Activated T-cell treated with anti-CD3 and anti-CD28 coated beads, Interleukin-2, amount 50 U/mL, for 72 hours (primary cell): ENCODE measurements at regions not wholly inside any gene's neighbourhood (a gene's known extent, or its start where the extent isn't known, plus 50 kb on each side); places are given as distances from the start of the nearest gene placed in this dataset.

Experiments used
- ATAC-seq, 2 donors: fragments of 150-1000 bp; cut with Tn5 transposase; replicated peaks in 1 of 2; 2 replicates each; pipeline ENCODE4 v1.10.0; 2021; ENCODE audit warnings: moderate library complexity in 2 of 2, mild to moderate bottlenecking in 1 of 2
- DNase-seq, 2 donors: peaks; one replicate each; pipeline ENCODE4 v3.0.0; 2021 to 2022; ENCODE audit warnings: mixed read lengths in 1 of 2
- H3K27ac Mint-ChIP-seq: one replicate; pipeline ENCODE4 v1.8.0; 2022; ENCODE audit warnings: mild to moderate bottlenecking, moderate library complexity, mixed read lengths
- H3K27me3 Mint-ChIP-seq: one replicate; pipeline ENCODE4 v1.8.0; 2022; ENCODE audit warnings: low read depth, mixed read lengths
- H3K36me3 Mint-ChIP-seq, 2 donors: one replicate each; pipeline ENCODE4 v1.8.0; 2022; ENCODE audit warnings: mixed read lengths in 2 of 2, mild to moderate bottlenecking in 1 of 2; ENCODE audit not compliant: insufficient read depth in 2 of 2
- H3K4me1 Mint-ChIP-seq: one replicate; pipeline ENCODE4 v1.8.0; 2022; ENCODE audit warnings: low read depth, mixed read lengths
- H3K4me3 Mint-ChIP-seq, 2 donors: one replicate each; pipeline ENCODE4 v1.8.0; 2022; ENCODE audit warnings: mild to moderate bottlenecking in 2 of 2, mixed read lengths in 2 of 2, moderate library complexity in 2 of 2
- H3K9me3 Mint-ChIP-seq, 2 donors: one replicate each; pipeline ENCODE4 v1.8.0; 2022; ENCODE audit warnings: mixed read lengths in 2 of 2

GRCh38 chr13:79660361-79660760, 179.4 kb downstream of the NDFIP2 start:
- peaks cover 13% of the 10 kb centered on the region for H3K27me3 Mint-ChIP-seq
- no peaks in the 10 kb centered on the region for H3K4me1 Mint-ChIP-seq
- no peak for ATAC-seq
- no peak overlapping the region for H3K27ac Mint-ChIP-seq
- no peak for DNase-seq
- no peaks in the 10 kb centered on the region for H3K36me3 Mint-ChIP-seq
- no peaks in the 10 kb centered on the region for H3K9me3 Mint-ChIP-seq
- H3K4me3 Mint-ChIP-seq, result no peak overlapping the region

- DNase-seq (no peak), ATAC-seq (no peak)
- Mint-ChIP-seq H3K9me3 (no peaks in the 10 kb centered on the region), H3K4me1 (no peaks in the 10 kb centered on the region), H3K4me3 (no peak overlapping the region), H3K27ac (no peak overlapping the region), H3K27me3 (peaks cover 13% of the 10 kb centered on the region), H3K36me3 (no peaks in the 10 kb centered on the region)
Measured at GRCh38 chr13:79659121-79659521, 178.2 kb downstream of the NDFIP2 start.

- H3K36me3 Mint-ChIP-seq, result no peaks in the 10 kb centered on the region
- ATAC-seq, result no peak
- H3K9me3 Mint-ChIP-seq, result no peaks in the 10 kb centered on the region
- H3K4me1 Mint-ChIP-seq, result no peaks in the 10 kb centered on the region
- no peak overlapping the region for H3K4me3 Mint-ChIP-seq
- H3K27me3 Mint-ChIP-seq, result peaks cover 13% of the 10 kb centered on the region
- H3K27ac Mint-ChIP-seq, result no peak overlapping the region
- no peak for DNase-seq
Measured at GRCh38 chr13:79658333-79658975, 177.5 kb downstream of the NDFIP2 start.

GRCh38 chr13:79655509-79655908, 174.6 kb downstream of the NDFIP2 start:
- no peak overlapping the region for H3K4me3 Mint-ChIP-seq
- DNase-seq (no peak), ATAC-seq (no peak)
- H3K27me3 Mint-ChIP-seq, result peaks cover 13% of the 10 kb centered on the region
- H3K4me1 Mint-ChIP-seq, result no peaks in the 10 kb centered on the region
- H3K27ac Mint-ChIP-seq, result no peak overlapping the region
- no peaks in the 10 kb centered on the region for H3K9me3 Mint-ChIP-seq
- no peaks in the 10 kb centered on the region for H3K36me3 Mint-ChIP-seq

GRCh38 chr13:79654520-79654919, 173.6 kb downstream of the NDFIP2 start:
- ATAC-seq, result no peak
- Mint-ChIP-seq H3K9me3 (no peaks in the 10 kb centered on the region), H3K4me3 (no peak overlapping the region), H3K27me3 (peaks cover 12% of the 10 kb centered on the region), H3K27ac (no peak overlapping the region), H3K4me1 (no peaks in the 10 kb centered on the region), H3K36me3 (no peaks in the 10 kb centered on the region)
- DNase-seq, result no peak

GRCh38 chr13:79650688-79651087, 169.7 kb downstream of the NDFIP2 start:
- H3K36me3 Mint-ChIP-seq, result no peaks in the 10 kb centered on the region
- DNase-seq (no peak), ATAC-seq (no peak)
- no peak overlapping the region for H3K4me3 Mint-ChIP-seq
- H3K27ac Mint-ChIP-seq, result no peak overlapping the region
- H3K9me3 Mint-ChIP-seq, result no peaks in the 10 kb centered on the region
- H3K4me1 Mint-ChIP-seq, result no peaks in the 10 kb centered on the region
- H3K27me3 Mint-ChIP-seq, result no peaks in the 10 kb centered on the region

- H3K9me3 Mint-ChIP-seq, result no peaks in the 10 kb centered on the region
- H3K4me1 Mint-ChIP-seq, result no peaks in the 10 kb centered on the region
- H3K27ac Mint-ChIP-seq, result no peak overlapping the region
- H3K4me3 Mint-ChIP-seq, result no peak overlapping the region
- no peaks in the 10 kb centered on the region for H3K27me3 Mint-ChIP-seq
- ATAC-seq (no peak), DNase-seq (no peak)
- H3K36me3 Mint-ChIP-seq, result no peaks in the 10 kb centered on the region
Measured at GRCh38 chr13:79648191-79648590, 167.2 kb downstream of the NDFIP2 start.

GRCh38 chr13:79647533-79647932, 166.6 kb downstream of the NDFIP2 start:
- Mint-ChIP-seq H3K27ac (no peak overlapping the region), H3K9me3 (no peaks in the 10 kb centered on the region), H3K4me1 (no peaks in the 10 kb centered on the region), H3K4me3 (no peak overlapping the region), H3K27me3 (no peaks in the 10 kb centered on the region), H3K36me3 (no peaks in the 10 kb centered on the region)
- DNase-seq, result no peak
- ATAC-seq, result no peak

GRCh38 chr13:79646880-79647279, 165.9 kb downstream of the NDFIP2 start:
- Mint-ChIP-seq H3K27me3 (no peaks in the 10 kb centered on the region), H3K4me3 (no peak overlapping the region), H3K27ac (no peak overlapping the region), H3K4me1 (no peaks in the 10 kb centered on the region), H3K36me3 (no peaks in the 10 kb centered on the region), H3K9me3 (no peaks in the 10 kb centered on the region)
- ATAC-seq (no peak), DNase-seq (no peak)

- no peak for DNase-seq
- no peaks in the 10 kb centered on the region for H3K9me3 Mint-ChIP-seq
- no peak overlapping the region for H3K27ac Mint-ChIP-seq
- no peaks in the 10 kb centered on the region for H3K4me1 Mint-ChIP-seq
- H3K4me3 Mint-ChIP-seq, result no peak overlapping the region
- ATAC-seq, result no peak
- no peaks in the 10 kb centered on the region for H3K27me3 Mint-ChIP-seq
- no peaks in the 10 kb centered on the region for H3K36me3 Mint-ChIP-seq
Measured at GRCh38 chr13:79645569-79645968, 164.6 kb downstream of the NDFIP2 start.

GRCh38 chr13:79642596-79642995, 161.6 kb downstream of the NDFIP2 start:
- Mint-ChIP-seq H3K9me3 (no peaks in the 10 kb centered on the region), H3K27ac (no peak overlapping the region), H3K4me1 (no peaks in the 10 kb centered on the region), H3K4me3 (no peak overlapping the region), H3K36me3 (no peaks in the 10 kb centered on the region), H3K27me3 (no peaks in the 10 kb centered on the region)
- DNase-seq (no peak), ATAC-seq (no peak)

- H3K27ac Mint-ChIP-seq, result no peak overlapping the region
- H3K4me1 Mint-ChIP-seq, result no peaks in the 10 kb centered on the region
- H3K27me3 Mint-ChIP-seq, result peaks cover 5% of the 10 kb centered on the region
- DNase-seq, result no peak
- no peak overlapping the region for H3K4me3 Mint-ChIP-seq
- no peaks in the 10 kb centered on the region for H3K36me3 Mint-ChIP-seq
- H3K9me3 Mint-ChIP-seq, result no peaks in the 10 kb centered on the region
- no peak for ATAC-seq
Measured at GRCh38 chr13:79637133-79637763, 156.3 kb downstream of the NDFIP2 start.

- H3K9me3 Mint-ChIP-seq, result no peaks in the 10 kb centered on the region
- ATAC-seq, result no peak
- no peak overlapping the region for H3K4me3 Mint-ChIP-seq
- H3K4me1 Mint-ChIP-seq, result no peaks in the 10 kb centered on the region
- H3K27ac Mint-ChIP-seq, result no peak overlapping the region
- no peaks in the 10 kb centered on the region for H3K36me3 Mint-ChIP-seq
- peaks cover 5% of the 10 kb centered on the region for H3K27me3 Mint-ChIP-seq
- no peak for DNase-seq
Measured at GRCh38 chr13:79631051-79631659, 150.2 kb downstream of the NDFIP2 start.

- Mint-ChIP-seq H3K36me3 (no peaks in the 10 kb centered on the region), H3K4me1 (no peaks in the 10 kb centered on the region), H3K27ac (no peak overlapping the region), H3K4me3 (no peak overlapping the region), H3K27me3 (peaks cover 9% of the 10 kb centered on the region), H3K9me3 (no peaks in the 10 kb centered on the region)
- DNase-seq (no peak), ATAC-seq (no peak)
Measured at GRCh38 chr13:79628463-79628862, 147.5 kb downstream of the NDFIP2 start.
